Omental fat pad (tissue), 3 donors: ENCODE measurements at regions not wholly inside any gene's neighbourhood (a gene's known extent, or its start where the extent isn't known, plus 50 kb on each side); places are given as distances from the start of the nearest gene placed in this dataset.

ENCODE experiments used
- ATAC-seq: fragments of 150-250 bp; one replicate; pipeline ENCODE4 v1.9.1; 2016; ENCODE audit warnings: mild to moderate bottlenecking, moderate library complexity; ENCODE audit not compliant: low FRiP score
- DNase-seq: peaks from one replicate; pipeline ENCODE4 v3.0.0-alpha.2; 2019; ENCODE audit warnings: low spot score
- TF ChIP-seq, protein P1 (sequence below), 3 donors: fragments of 450-650 bp; IDR thresholded peaks; one replicate each; pipeline ENCODE4 v1.5.1; 2016 to 2017; ENCODE audit warnings: antibody characterized with exemption in 3 of 3, mild to moderate bottlenecking in 3 of 3, moderate library complexity in 2 of 3

DNA sequence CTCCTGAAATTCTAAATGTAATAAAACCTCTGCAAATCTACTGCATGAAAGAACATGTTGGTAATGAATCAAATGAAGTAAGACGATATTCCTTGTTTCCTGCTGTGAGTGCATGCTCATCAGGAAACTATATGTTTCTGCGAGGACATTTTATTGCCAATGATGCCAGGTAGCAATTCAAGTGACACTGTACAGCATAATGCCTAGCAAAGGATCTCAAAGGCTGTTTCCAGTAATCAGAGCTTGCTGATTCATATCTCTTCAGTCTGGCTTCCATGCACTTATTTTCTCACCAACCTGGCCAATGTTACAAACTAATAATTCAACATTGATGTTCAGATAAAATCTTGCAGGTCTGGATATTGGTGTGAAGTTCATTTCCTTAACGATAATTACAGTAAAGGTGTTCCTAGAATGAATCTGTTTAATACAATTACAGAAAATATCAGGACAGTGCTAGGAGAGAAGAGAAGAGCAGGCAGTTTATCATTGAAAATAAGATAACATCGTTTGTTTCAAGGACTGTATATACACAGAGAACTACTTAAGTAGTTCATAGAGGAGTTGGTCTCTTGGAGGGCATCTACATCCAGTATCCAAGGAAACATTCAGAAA lies 568.5 kb upstream of the SOX11 start:
- DNase-seq: no peak
- TF ChIP-seq, protein P1, sequence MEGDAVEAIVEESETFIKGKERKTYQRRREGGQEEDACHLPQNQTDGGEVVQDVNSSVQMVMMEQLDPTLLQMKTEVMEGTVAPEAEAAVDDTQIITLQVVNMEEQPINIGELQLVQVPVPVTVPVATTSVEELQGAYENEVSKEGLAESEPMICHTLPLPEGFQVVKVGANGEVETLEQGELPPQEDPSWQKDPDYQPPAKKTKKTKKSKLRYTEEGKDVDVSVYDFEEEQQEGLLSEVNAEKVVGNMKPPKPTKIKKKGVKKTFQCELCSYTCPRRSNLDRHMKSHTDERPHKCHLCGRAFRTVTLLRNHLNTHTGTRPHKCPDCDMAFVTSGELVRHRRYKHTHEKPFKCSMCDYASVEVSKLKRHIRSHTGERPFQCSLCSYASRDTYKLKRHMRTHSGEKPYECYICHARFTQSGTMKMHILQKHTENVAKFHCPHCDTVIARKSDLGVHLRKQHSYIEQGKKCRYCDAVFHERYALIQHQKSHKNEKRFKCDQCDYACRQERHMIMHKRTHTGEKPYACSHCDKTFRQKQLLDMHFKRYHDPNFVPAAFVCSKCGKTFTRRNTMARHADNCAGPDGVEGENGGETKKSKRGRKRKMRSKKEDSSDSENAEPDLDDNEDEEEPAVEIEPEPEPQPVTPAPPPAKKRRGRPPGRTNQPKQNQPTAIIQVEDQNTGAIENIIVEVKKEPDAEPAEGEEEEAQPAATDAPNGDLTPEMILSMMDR (IDR thresholded peaks at IDR 0.05): no peak
- ATAC-seq: no peak

DNA sequence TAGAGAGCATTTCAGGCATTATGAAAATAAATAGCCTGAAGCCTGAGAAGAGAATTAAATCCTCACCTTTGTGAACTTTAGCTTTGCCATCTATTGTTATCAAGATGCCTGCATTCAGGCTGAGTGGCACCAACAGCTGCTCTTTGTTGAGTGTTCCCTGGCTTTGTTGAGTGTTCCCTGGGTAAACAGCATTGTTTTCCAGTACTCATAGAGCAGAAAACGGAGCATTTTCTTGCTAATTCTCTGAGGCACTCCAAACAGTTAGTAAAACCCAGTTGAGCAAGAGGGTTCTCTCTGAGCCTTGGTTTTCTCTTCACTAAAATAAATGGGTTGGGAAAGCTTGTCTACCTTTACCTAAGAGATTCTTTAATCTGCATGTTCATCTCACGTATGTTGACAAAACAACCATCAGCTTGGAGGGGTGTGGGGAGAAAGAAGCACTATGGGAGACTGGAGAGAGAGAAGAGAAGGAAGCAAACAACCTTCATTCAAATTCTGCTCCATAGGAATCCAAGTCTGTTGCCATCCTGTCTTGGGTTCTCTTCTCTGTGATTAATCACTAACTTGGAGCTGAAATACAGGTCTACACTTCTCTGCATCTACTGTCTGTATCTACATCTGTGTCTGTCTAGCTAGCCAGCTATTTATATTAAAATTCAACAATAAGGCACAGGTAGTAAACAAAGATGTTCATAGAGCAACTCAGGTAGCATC lies 567.0 kb upstream of the SOX11 start:
- no peak for ATAC-seq
- no peak for DNase-seq
- TF ChIP-seq, protein P1 (IDR thresholded peaks at IDR 0.05): no peak

DNA sequence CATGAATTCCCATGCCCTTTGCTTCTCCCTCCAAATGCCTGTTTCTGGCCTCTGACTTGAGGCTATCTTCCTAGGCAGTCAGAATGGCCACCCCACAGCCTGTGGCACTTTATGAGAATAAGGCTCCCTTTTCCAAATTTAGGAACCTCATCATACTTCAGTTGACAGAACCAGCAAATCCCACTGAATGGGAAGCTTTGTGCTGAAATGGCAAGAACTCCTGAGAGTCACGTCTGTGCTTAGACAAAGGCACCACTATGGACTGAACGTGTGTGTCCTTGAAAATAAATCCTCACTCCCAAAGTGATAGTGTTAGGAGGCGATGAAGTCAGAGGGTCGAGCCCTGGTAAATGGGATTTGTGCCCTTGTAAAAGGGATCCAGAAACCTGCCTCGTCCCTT lies 559.9 kb upstream of the SOX11 start:
- DNase-seq (no peak), ATAC-seq (no peak)
- TF ChIP-seq, protein P1 (IDR thresholded peaks at IDR 0.05): no peak

DNA sequence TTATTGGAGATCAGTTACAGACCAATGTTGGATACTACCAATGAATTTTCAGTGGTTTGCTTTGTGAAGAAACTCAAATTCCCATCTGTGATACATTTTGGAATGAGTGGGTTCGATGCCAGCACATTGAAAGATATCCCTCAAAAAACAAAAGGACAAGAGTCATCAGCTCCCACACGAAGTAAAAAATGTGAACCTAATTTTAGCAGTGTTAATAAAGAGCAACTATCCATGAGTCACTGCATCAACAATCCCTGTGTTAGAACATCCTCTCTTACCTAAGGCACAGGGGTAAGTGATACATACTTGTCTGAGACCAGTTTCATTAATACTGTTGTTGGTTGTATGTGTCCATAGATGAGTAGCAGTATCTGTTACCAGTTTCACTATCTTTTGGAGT lies 551.8 kb upstream of the SOX11 start:
- DNase-seq (no peak), ATAC-seq (no peak)
- TF ChIP-seq, protein P1 (IDR thresholded peaks at IDR 0.05): no peak

DNA sequence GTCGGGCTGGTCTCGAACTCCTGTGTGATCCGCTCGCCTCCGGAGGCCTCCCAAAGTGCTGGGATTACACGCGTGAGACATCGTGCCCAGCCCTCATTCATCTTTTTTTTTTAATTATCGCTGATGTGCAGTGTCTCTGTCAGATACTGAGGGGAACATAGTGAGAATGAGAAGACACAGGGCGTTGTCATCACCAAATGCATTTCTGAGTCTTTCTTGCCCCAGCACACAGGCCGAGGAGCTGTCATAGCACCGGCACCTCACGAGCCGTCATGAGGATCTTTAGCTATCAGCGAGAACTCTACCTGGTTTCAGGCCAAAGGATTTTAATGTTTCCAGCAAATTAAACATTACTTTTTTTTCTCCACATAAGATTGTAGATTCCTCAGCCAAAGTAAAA lies 548.0 kb upstream of the SOX11 start:
- ATAC-seq: no peak
- DNase-seq: no peak
- TF ChIP-seq, protein P1 (IDR thresholded peaks at IDR 0.05): no peak

DNA sequence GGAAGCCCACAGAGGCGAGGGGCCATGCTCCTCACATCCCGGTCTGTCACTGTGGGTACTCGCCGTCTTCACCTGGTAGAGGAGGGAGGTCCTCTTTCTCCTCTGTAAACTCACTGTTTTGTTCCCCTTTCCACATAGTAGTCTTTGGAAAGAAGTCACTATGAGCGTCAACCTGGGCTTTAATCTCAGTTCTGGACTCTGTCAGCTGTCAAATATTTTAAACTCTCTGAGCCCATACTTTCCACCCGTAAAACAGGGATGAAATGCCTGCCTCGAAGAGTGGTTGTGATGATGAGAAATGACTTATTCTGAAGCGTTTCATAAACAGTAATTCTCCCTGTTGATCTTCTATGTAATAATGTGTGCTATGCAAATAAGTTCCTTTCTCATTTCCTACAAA lies 547.1 kb upstream of the SOX11 start:
- no peak for DNase-seq
- TF ChIP-seq, protein P1 (IDR thresholded peaks at IDR 0.05): no peak
- ATAC-seq: no peak

DNA sequence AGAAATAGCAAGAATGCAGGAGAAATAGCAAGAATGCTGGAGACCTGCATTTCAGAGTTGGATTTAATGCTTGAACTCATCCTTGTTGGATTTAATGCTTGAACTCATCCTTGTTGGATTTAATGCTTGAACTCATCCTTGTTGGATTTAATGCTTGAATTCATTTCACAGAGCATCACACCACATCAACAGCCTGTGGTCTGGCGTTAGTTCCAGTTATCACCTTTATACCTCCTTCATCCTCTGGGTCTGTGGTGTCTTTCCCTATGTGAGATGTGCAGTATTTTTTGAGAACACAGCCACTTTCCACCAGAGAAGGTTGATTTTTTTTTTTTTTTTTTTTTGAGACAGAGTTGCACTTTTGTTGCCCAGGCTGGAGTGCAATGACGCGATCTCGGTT lies 546.4 kb upstream of the SOX11 start:
- TF ChIP-seq, protein P1 (IDR thresholded peaks at IDR 0.05): no peak
- DNase-seq: no peak
- no peak for ATAC-seq
